ENCODE measurements at regions not wholly inside any gene's neighbourhood (a gene's known extent, or its start where the extent isn't known, plus 50 kb on each side); places are given as distances from the start of the nearest gene placed in this dataset.

GRCh38 chr9:81480828-81481604 lies 208.3 kb downstream of the TLE1 start:
- DNase-seq = no peak

GRCh38 chr9:81479573-81479972 lies 209.8 kb downstream of the TLE1 start:
- DNase-seq = no peak

GRCh38 chr9:81477669-81478068 lies 211.7 kb downstream of the TLE1 start:
- no peak for DNase-seq

GRCh38 chr9:81476813-81477490 lies 212.4 kb downstream of the TLE1 start:
- no peak for DNase-seq

DNA sequence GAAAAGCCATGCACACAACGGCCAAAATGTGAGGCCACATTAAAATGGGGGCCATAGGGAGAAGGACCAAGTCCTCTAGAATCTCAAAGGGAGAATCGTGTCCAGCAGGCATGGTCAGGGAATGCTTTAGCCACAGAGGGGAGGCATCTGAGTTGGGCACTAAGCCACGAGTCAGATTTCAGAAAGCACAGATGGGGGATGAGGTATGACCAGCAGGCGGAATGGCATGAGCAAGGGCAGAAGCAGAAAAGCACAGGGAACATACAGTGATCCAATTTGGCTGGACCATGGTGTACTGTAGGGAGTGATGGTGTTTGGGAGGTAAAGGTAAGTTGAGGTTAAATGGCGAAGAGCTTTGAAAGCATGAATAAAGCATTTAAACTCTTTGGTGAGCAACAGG lies 214.6 kb downstream of the TLE1 start:
- no peak for DNase-seq

GRCh38 chr9:81474125-81474524 lies 215.2 kb downstream of the TLE1 start:
- DNase-seq = no peak

DNA sequence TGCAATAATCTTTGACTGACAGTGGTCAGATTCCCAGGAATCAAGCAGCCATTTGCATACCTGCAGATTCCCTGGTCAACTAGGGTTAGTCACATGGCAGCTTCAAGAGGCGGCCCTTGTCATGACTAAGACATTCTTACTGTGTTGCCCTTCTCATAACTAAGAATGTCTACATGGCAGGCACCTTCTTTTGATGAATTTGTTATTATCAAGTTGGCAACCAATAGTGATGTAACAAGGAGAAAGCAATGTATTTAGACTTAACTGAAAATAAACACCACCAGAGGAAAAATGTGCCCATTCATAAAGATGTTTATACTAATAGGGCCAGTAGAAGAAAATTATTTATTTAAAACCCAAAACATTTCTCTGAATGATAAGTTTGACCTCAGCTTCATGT lies 215.6 kb downstream of the TLE1 start:
- no peak for DNase-seq

DNA sequence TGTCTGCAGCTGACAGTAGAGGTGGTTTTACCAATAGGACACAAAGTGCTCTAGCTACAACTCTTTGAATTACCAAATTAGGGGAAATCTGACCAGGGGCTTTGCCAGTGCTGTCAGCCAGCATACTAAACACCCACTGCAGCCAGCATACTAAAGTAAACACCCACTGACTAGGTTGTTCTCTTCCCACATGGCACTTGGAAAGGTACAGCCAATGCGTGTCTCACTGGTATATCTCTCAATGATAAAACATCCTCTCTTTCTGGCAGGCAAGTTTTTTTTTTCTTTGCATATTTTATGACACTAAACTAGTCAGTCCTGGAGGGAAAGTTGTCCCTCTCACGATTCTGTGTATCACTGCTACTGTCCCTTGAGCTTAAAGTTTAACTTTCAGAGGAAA lies 216.1 kb downstream of the TLE1 start:
- no peak for DNase-seq

GRCh38 chr9:81472701-81473100 lies 216.6 kb downstream of the TLE1 start:
- no peak for DNase-seq

DNA sequence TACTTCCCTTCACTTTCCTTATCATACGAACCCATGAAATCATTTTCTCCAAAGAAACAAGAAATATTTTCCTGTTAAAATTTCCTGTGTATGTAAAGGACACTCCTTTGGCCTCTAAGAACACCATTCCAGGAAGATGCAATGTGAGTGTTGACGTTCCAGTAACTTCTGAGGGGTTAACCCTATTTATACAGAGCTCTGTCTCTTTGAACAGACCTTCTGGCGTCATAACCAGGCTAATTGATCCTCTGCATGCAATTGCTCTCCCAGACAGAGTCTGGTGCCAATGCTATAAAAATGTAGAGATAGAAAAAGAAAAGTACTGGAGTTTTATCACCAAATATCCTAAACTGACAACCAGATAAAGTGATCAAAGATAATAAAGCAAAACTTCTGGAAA lies 218.5 kb downstream of the TLE1 start:
- DNase-seq = no peak

GRCh38 chr9:81468084-81468595 lies 221.2 kb downstream of the TLE1 start:
- no peak for DNase-seq

DNA sequence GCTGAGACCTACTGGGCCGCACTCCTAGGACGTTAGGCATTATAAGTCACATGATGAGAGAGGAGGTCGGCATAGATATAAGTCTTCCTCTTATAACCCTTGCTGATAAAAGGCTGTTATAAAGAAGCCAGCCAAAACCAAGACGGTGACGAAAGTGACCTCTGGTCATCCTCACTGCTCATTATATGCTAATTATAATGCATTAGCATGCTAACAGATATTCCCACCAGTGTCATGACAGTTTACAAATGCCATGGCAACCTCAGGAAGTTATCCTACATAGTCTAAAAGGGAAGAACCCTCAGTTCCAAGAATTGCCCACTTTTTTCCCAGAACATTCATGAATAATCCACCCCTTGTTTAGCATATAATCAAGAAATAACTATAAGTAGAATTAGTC lies 222.4 kb downstream of the TLE1 start:
- no peak for DNase-seq

DNA sequence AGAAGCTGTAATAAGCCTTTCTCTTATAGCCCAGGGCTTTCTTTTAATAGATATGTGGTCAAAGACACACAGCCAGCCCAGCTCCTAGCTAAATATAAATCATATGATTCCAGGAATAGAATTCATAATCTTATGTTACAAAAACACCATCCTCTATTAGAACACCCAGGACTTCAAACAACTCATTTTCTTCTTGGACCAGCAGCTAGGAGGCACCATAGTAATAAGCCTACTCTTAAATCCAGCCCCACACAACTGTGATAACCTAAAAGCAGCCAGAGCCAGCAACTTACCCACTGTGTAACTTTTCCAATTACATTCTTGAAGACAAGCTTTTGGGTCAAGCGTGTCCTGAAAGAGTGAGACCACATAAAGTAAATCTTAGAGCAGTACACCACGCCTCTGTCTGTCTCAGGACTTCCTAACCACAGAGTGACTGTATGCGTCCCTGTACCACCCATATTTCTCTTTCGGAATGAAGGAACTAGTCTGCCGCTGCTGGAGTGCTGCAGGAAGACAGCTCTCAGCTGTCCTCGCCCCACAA lies 223.8 kb downstream of the TLE1 start:
- DNase-seq = no peak

- no peak for DNase-seq
These were observed 226.5 kb downstream of the TLE1 start for GRCh38 chr9:81462801-81463200.

- DNase-seq = no peak
These were observed 228.2 kb downstream of the TLE1 start for GRCh38 chr9:81461196-81461595.

DNA sequence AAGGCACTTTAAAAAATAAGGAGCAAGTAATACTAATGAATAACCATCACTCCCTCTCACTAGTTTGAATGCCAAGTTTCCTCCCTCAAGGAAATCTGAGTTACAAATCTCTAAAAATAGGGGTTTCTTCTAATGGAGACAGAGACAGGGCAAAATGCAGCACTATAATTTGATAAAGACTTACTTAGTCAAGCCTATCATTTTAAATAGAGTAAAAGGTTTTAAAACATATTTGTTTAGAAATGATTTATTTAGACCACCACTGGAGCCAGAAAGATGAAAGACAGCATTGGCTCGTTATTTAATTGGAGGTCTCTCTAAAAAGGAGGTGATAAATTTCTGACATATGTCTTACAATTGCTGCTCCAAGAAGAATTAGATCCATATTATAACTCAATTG lies 228.7 kb downstream of the TLE1 start:
- DNase-seq = no peak

- DNase-seq = no peak
These were observed 229.8 kb downstream of the TLE1 start for GRCh38 chr9:81459591-81459990.

DNA sequence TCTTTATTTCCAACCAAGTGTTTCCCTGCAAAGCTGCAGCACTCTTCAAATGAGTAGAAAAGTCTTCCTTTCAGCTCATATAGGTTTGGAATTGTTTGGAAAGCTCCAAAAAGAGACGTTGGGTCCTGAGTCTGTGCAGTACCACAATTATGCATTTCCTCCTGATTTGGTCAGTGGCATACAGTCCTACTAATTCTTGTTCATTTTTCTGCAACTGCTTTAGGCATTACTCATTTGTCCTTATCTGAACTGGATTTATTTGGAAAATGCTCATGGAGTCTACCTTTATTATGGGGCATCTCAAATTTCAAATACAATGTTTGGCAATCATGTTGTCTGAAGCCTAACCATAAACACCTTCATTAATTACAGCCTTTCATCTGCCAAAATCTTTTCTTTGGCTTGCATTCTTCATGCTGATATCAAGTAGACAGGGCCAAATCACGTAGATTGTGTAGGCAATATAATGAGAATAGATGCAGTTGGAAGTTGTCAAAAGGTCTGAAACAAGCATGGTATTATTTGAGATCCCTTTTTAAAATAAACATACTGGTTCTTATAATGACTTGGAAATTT lies 232.8 kb downstream of the TLE1 start:
- no peak for DNase-seq

- DNase-seq = no peak
These were observed 233.7 kb downstream of the TLE1 start for GRCh38 chr9:81455462-81456219.

GRCh38 chr9:81445331-81445921 lies 243.9 kb downstream of the TLE1 start:
- no peak for DNase-seq

DNA sequence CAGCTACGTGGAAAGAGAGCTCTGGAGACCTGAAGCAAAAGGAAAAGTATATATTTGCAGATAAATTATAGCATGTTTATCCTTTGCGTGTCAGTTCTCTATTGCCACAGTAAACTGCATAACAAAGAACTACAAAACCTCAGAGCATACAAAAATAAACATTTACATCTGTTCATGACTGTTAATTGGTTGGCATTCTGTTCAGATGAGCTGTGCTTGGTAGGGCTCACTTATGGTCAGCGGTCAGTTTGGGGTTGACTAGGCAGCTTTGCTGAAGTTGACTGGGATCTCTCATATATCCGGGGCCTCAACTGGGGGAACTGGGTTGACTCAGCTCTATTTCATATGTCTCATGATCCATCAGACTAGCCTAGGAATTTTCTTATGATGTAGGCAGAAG lies 257.7 kb downstream of the TLE1 start:
- no peak for DNase-seq

GRCh38 chr9:81430727-81431126 lies 258.6 kb downstream of the TLE1 start:
- no peak for DNase-seq

DNA sequence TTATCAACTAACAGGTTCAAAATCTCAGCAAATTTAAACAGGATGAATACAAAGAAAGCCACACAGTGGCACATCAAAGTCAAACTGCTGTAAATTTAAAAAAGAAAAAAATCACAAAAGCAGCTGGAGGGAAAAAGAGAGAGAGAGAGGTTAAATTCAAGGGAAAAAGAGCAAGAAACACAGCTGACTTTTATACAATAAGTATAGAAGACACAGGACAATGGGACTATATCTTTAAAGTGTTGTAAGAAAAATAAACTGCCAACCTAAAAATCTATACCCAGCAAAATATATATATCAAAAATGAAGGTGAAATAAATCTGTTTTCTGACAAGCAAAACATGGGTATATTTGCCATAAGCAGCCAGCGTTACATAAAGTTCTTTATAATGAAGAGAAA lies 261.5 kb downstream of the TLE1 start:
- no peak for DNase-seq

All from effector CD4-positive, alpha-beta T cell (primary cell).